GM12878 (cell line): ENCODE measurements at regions not wholly inside any gene's neighbourhood (a gene's known extent, or its start where the extent isn't known, plus 50 kb on each side); places are given as distances from the start of the nearest gene placed in this dataset.

Source experiments
- ATAC-seq: fragments of 200-7000 bp; cut with Tn5 transposase; 3 replicates; pipeline ENCODE4 v1.9.1; 2020; ENCODE audit warnings: mild to moderate bottlenecking, moderate library complexity
- BruUV-seq: library from RNA; stranded (reverse); fragments of 400-500 nt; replicated peaks from 2 replicates; lab custom pipeline; 2021; lab: Mats Ljungman, UMichigan
- CTCF ChIA-PET: fragments of 300-600 bp; sonication (Branson Sonifier 250); formaldehyde crosslinking; extraction: SDS; loops from one replicate; lab custom pipeline; 2021; ENCODE audit warnings: inconsistent platforms; lab: Yijun Ruan, JAX
- POLR2A ChIA-PET: fragments of 350-600 bp; formaldehyde crosslinking; extraction: SDS; loops from one replicate; lab custom pipeline; 2021; ENCODE audit warnings: inconsistent platforms; lab: Charles Lee
- RAD21 ChIA-PET: fragments of 300-600 bp; sonication (Branson Sonifier 250); formaldehyde crosslinking; loops from one replicate; lab custom pipeline; 2023; ENCODE audit warnings: antibody characterized with exemption; ENCODE audit not compliant: unreplicated experiment; lab: Charles Lee
- SMC1A ChIA-PET: fragments of 300-600 bp; sonication (Branson Sonifier 250); formaldehyde crosslinking; loops from one replicate; lab custom pipeline; 2023; ENCODE audit not compliant: unreplicated experiment, uncharacterized antibody; lab: Charles Lee
- DNase-seq: peaks from one replicate; pipeline ENCODE4 v3.0.0-alpha.2; 2011; ENCODE audit warnings: low read depth, low spot score
- FAIRE-seq: peaks from 3 replicates; lab custom pipeline; 2011; peaks lifted over from hg19 to GRCh38; lab: Jason Lieb, UNC
- H2AFZ ChIP-seq: 2 replicates; pipeline ENCODE4 v1.6.0; 2011; ENCODE audit warnings: low read depth, low read length, control low read depth; ENCODE audit not compliant: control insufficient read depth
- H3K27ac ChIP-seq: 2 replicates; pipeline ENCODE4 v1.5.1; 2011; ENCODE audit warnings: control low read depth; ENCODE audit not compliant: control insufficient read depth, insufficient read depth
- H3K27me3 ChIP-seq, 2 experiments: replicated peaks in 1 of 2; 2 replicates each; pipeline versions ENCODE4 v1.6.0 to v1.6.1; 2011; ENCODE audit warnings: low read length in 1 of 2; ENCODE audit not compliant: control insufficient read depth in 2 of 2, insufficient read depth in 2 of 2
- H3K36me3 ChIP-seq, 2 experiments: 2 replicates each; pipeline ENCODE4 v1.5.1; 2011; ENCODE audit warnings: low read length in 1 of 2; ENCODE audit not compliant: control insufficient read depth in 2 of 2, insufficient read depth in 2 of 2
- H3K4me1 ChIP-seq: 2 replicates; pipeline ENCODE4 v1.6.1; 2011; ENCODE audit warnings: mild to moderate bottlenecking, low read length, moderate library complexity, mixed read lengths; ENCODE audit not compliant: control insufficient read depth, insufficient read depth
- H3K4me2 ChIP-seq: 2 replicates; pipeline ENCODE4 v1.6.0; 2011; ENCODE audit warnings: control low read depth; ENCODE audit not compliant: control insufficient read depth, insufficient read depth
- H3K4me3 ChIP-seq: fragments of 200-600 bp; sonication (generic); 2 replicates; pipeline ENCODE4 v1.5.1; 2016
- H3K79me2 ChIP-seq: 2 replicates; pipeline ENCODE4 v1.6.0; 2011; ENCODE audit warnings: low read length; ENCODE audit not compliant: control insufficient read depth, insufficient read depth
- H3K9ac ChIP-seq: 2 replicates; pipeline ENCODE4 v1.8.0; 2011; ENCODE audit warnings: low read length, control low read depth, mixed read lengths; ENCODE audit not compliant: control insufficient read depth, insufficient read depth
- H3K9me3 ChIP-seq: replicated peaks from 3 replicates; pipeline ENCODE4 v1.5.1; 2011; ENCODE audit warnings: mild to moderate bottlenecking, low read length; ENCODE audit not compliant: control insufficient read depth, insufficient read depth
- H4K20me1 ChIP-seq: 2 replicates; pipeline ENCODE4 v1.6.0; 2011; ENCODE audit not compliant: control insufficient read depth, insufficient read depth
- BCLAF1 ChIP-seq: fragments of 450-650 bp; IDR thresholded peaks from 2 replicates; pipeline ENCODE4 v1.6.1; 2017; ENCODE audit warnings: antibody characterized with exemption, mild to moderate bottlenecking, moderate library complexity
- HSF1 ChIP-seq: fragments of 150-350 bp; IDR thresholded peaks from 2 replicates; pipeline ENCODE4 v1.6.1; 2014; ENCODE audit warnings: mild to moderate bottlenecking, low read depth, low read length
- KDM1A ChIP-seq: fragments of 200-600 bp; sonication (generic); IDR thresholded peaks from 2 replicates; pipeline ENCODE4 v1.6.1; 2016; ENCODE audit warnings: borderline replicate concordance
- PBX3 ChIP-seq: IDR thresholded peaks from 2 replicates; pipeline ENCODE4 v1.6.1; 2011; ENCODE audit warnings: mild to moderate bottlenecking, low read depth, low read length, moderate library complexity; ENCODE audit not compliant: insufficient replicate concordance
- PKNOX1 ChIP-seq: fragments of 450-650 bp; IDR thresholded peaks from 2 replicates; pipeline ENCODE4 v1.6.1; 2016; ENCODE audit warnings: mild to moderate bottlenecking
- WGBS: methylation state at CpG from one replicate; pipeline ENCODE4 v1.1.6; 2016; ENCODE audit warnings: low lambda C conversion rate; ENCODE audit not compliant: insufficient replicate concordance, insufficient coverage; ENCODE audit errors: missing lambda C conversion rate; 5-methylcytosine and 5-hydroxymethylcytosine counted together
- in situ Hi-C: fragments of 300-500 bp; cut with MboI; formaldehyde crosslinking; loops from 9 replicates; pipeline ENCODE4 v1.14.3; 2018; ENCODE audit warnings: mixed read lengths
- intact Hi-C: fragments of 100-400 bp; cut with micrococcal nuclease; formaldehyde crosslinking; loops from one replicate; pipeline ENCODE4 v1.14.2; 2022; ENCODE audit not compliant: unreplicated experiment

GRCh38 chr3:132183811-132184210 lies 133.4 kb upstream of the ACP3 start:
- TF ChIP-seq PKNOX1 (no peak), HSF1 (no peak), PBX3 (no peak), KDM1A (no peak), BCLAF1 (no peak)
- H3K36me3 ChIP-seq, result no peaks in the 10 kb centered on the region
- H3K27me3 ChIP-seq, result no peaks in the 10 kb centered on the region; a peak in 1 of 4 replicates
- ChIA-PET RAD21 (no interaction called here), CTCF (interaction anchor here (0.6 kb wide), 1 partner anchor 99 kb away, joined by 4 read pairs; no protein-coding TSS in a partner anchor), POLR2A (no interaction called here), SMC1A (no interaction called here)
- no peak for FAIRE-seq
- no peaks in the 10 kb centered on the region for H3K4me1 ChIP-seq
- no peak overlapping the region for H2AFZ ChIP-seq
- intact Hi-C loops (loop anchor here (5.0 to 10.0 kb wide), 3 partner anchors 639 to 1152 kb away; no protein-coding TSS in a partner anchor), in situ Hi-C loops (no loop called here)
- H3K9me3 ChIP-seq, result no peaks in the 10 kb centered on the region
- ATAC-seq, result no peak
- no peak for DNase-seq
- no peak overlapping the region for H3K4me2 ChIP-seq
- H4K20me1 ChIP-seq, result no peaks in the 10 kb centered on the region
- no peak overlapping the region for H3K9ac ChIP-seq
- no peak overlapping the region for H3K4me3 ChIP-seq
- H3K79me2 ChIP-seq, result no peaks in the 10 kb centered on the region
- H3K27ac ChIP-seq, result no peak overlapping the region
- no TSS peak for BruUV-seq
- WGBS, result 0% methylated on average over 1 of the region's 1 CpG
